Mesodermal cell (in vitro differentiated cells): ENCODE measurements at regions not wholly inside any gene's neighbourhood (a gene's known extent, or its start where the extent isn't known, plus 50 kb on each side); places are given as distances from the start of the nearest gene placed in this dataset.
"Not testable (repeated sequence)": the region's sequence is repeated elsewhere in the genome, so short reads cannot be mapped to it uniquely, and the experiment has no call there.

ENCODE experiments used
- H3K27ac ChIP-seq: 2 replicates; pipeline ENCODE4 v1.7.0; 2013; ENCODE audit warnings: mild to moderate bottlenecking, low read depth, low read length, moderate library complexity; ENCODE audit not compliant: severe bottlenecking
- H3K36me3 ChIP-seq: 2 replicates; pipeline ENCODE4 v1.7.1; 2013; ENCODE audit warnings: mild to moderate bottlenecking, low read length, moderate library complexity; ENCODE audit not compliant: control insufficient read depth, insufficient read depth
- H3K4me1 ChIP-seq: one replicate; pipeline ENCODE4 v1.7.1; 2013; ENCODE audit warnings: mild to moderate bottlenecking, low read length; ENCODE audit not compliant: insufficient read depth, control insufficient read depth, poor library complexity, severe bottlenecking
- H3K4me3 ChIP-seq: 2 replicates; pipeline ENCODE4 v1.7.0; 2013; ENCODE audit warnings: low read length, control low read depth, mild to moderate bottlenecking; ENCODE audit not compliant: insufficient read depth, poor library complexity, severe bottlenecking; ENCODE audit errors: extremely low read depth
- H3K9me3 ChIP-seq: 2 replicates; pipeline ENCODE4 v1.7.1; 2013; ENCODE audit warnings: mild to moderate bottlenecking, low read length, moderate library complexity; ENCODE audit not compliant: control insufficient read depth
- WGBS, 2 experiments: methylation state at CpG; one replicate each; pipeline ENCODE4 v1.1.5; 2013; ENCODE audit warnings: missing lambda C conversion rate in 2 of 2; ENCODE audit not compliant: insufficient coverage in 2 of 2; 5-methylcytosine and 5-hydroxymethylcytosine counted together

DNA sequence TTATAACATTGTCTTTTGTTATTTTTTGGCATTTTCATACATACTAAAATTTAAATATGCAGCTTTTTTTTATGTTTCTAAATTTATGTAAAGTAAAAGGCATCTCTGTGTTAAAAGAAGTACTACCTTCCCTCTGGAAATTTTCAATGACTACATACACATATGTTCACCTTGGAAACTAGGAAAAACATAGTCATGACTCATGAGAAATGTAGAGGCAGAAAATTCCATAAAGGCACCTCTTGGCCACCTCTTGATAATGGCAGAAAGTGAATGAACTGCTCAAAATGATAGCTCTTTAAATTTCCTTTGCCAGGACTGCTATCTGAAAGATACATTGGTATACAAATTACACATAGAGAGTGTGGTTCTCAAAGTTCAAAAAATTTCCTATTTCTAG, 889.1 kb upstream of the ZEB2 start:
- no peak overlapping the region for H3K4me3 ChIP-seq
- no peak overlapping the region for H3K27ac ChIP-seq
- H3K4me1 ChIP-seq, result no peaks in the 10 kb centered on the region
- H3K36me3 ChIP-seq, result no peaks in the 10 kb centered on the region
- H3K9me3 ChIP-seq, result no peaks in the 10 kb centered on the region

DNA sequence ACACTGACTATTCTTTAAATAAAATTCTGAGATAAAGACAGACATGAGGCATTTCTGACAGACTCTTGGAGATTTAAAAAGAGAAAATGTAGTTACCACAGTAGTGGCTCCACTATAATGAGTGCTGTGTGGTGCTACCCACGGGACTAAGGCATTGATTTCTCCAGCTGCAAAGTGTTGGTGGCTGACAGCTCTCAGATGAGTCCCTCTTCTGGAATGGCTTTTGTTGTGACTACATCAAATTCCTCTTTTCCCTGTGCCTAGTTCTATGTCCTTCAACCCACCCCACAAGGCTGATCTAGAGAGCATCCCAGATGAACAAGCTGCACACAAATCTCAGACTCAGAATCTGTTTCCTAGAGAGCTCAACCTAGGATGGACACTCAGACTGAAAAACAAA, 884.8 kb upstream of the ZEB2 start:
- H3K4me1 ChIP-seq, result no peaks in the 10 kb centered on the region
- no peak overlapping the region for H3K27ac ChIP-seq
- no peaks in the 10 kb centered on the region for H3K36me3 ChIP-seq
- no peaks in the 10 kb centered on the region for H3K9me3 ChIP-seq
- 67 to 90% methylated on average over 1 of the region's 1 CpG for WGBS, 2 experiments
- H3K4me3 ChIP-seq, result no peak overlapping the region

DNA sequence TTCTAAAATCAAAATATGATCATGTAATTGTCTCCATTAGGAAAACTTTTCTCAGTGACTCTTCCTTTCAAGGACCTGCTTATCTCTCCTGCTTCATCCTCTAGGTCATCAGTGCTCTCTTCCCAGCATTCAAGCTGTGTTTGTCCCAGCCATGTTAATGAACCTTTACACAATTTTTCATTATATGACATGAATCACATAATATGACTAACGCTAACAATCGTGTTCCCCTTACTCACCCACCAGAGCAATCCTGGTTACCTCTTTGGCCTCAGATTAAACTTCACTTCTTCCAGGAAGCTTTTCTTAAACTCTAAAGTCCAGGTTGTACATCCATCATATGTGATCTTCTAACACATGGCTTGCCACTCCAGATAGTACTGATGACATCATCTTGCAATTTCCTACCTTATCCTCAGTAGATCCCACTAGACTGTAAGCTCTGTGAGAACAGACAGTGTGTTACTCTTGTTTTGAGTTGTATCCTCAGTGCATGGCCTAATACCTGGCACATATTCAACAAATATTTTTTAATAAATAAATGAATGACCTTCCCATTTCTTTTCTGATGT, 882.9 kb upstream of the ZEB2 start:
- no peak overlapping the region for H3K27ac ChIP-seq
- H3K4me3 ChIP-seq, result no peak overlapping the region
- no peaks in the 10 kb centered on the region for H3K36me3 ChIP-seq
- 96 to 100% methylated on average over 2 of the region's 2 CpGs for WGBS, 2 experiments
- no peaks in the 10 kb centered on the region for H3K4me1 ChIP-seq
- no peaks in the 10 kb centered on the region for H3K9me3 ChIP-seq

DNA sequence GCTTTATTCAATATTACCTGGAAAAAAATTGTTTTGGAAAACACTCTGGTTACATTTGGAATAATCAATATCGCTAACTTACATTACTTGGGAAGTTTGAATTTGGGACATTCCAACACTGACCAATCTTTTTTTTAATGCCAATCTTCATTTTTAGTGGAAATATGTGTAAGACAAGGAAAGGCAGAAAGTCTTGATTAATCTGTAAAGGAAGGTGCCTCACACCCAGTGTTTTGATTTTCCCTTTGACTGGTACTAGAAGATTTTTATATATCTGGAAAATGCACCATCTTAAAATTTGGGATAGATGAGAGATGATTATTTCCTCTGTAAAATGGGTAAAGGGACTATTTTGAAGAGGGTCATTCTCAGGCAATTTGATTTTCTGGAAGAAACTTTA, 879.2 kb upstream of the ZEB2 start:
- no peaks in the 10 kb centered on the region for H3K36me3 ChIP-seq
- no peaks in the 10 kb centered on the region for H3K4me1 ChIP-seq
- no CpG with 5 or more reads among the region's 1 CpG for whole genome bisulfite sequencing, 2 experiments
- no peak overlapping the region for H3K4me3 ChIP-seq
- no peaks in the 10 kb centered on the region for H3K9me3 ChIP-seq
- no peak overlapping the region for H3K27ac ChIP-seq

DNA sequence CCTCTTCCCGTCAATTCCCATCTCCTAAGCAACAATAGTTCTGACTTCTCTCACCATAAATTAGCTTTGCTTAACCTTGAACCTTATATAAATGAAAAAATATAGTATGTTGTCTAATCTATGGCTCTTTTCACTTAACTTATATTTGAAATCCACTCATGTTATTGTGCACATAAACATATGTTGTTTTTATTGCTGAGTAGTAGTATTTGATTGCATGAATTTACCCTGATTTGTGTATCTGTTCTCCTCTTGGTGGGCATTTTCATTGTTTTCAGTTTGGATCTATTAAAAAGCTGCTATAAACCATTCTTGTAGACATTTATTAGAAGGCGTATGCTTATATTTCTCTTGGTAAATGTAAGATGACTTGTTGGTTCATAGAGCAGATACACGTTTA, 874.3 kb upstream of the ZEB2 start:
- no peak overlapping the region for H3K27ac ChIP-seq
- H3K4me3 ChIP-seq, result no peak overlapping the region
- 67% methylated on average over 1 of the region's 3 CpGs; no CpG with 5 or more reads in 1 of the 2 experiments for WGBS, 2 experiments
- H3K9me3 ChIP-seq, result no peaks in the 10 kb centered on the region
- H3K36me3 ChIP-seq, result no peaks in the 10 kb centered on the region
- no peaks in the 10 kb centered on the region for H3K4me1 ChIP-seq

DNA sequence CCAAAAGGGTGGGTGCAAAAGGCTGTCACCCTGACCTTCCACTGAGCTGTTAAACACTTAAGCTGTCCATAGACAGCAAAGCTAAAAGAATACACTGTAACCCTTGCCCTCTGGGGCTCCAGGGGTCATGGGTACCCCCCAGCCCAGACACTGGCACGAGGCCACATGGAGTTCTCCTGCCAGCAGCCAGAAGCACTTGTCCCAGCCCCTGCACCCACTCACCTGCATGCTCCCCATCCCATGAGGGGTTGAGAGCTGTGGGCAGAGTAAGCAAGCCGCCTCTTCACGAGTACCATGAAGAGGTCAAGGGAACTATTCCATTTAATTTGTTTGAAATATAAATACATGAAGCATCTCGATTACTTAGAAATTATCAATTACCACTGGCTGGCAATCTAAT, 867.1 kb upstream of the ZEB2 start:
- Histone ChIP-seq H3K4me1 (no peaks in the 10 kb centered on the region), H3K27ac (no peak overlapping the region), H3K4me3 (no peak overlapping the region), H3K36me3 (no peaks in the 10 kb centered on the region), H3K9me3 (no peaks in the 10 kb centered on the region)
- no CpG with 5 or more reads among the region's 4 CpGs for WGBS, 2 experiments

DNA sequence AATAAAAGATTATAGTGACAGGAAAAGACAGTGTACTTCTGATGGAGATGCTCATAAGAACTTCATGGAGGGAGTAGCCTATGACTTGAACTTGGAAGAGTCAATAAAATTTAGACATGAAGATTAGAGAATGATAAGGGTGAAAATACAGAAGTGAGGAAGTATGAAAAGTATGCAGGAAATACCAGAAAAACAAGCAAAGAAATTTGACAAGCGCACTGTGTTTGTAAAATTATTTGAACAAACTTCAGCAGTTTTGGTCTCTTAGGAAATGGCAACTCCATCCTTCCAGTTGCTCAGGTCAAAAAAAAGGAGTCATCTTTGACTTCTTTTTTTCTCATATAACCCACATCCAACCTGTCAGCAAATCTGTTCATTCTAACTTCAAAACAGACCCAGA, 864.0 kb upstream of the ZEB2 start:
- no peaks in the 10 kb centered on the region for H3K36me3 ChIP-seq
- H3K9me3 ChIP-seq, result no peaks in the 10 kb centered on the region
- no peak overlapping the region for H3K27ac ChIP-seq
- 100% methylated on average over 1 of the region's 1 CpG for WGBS, 2 experiments
- no peak overlapping the region for H3K4me3 ChIP-seq
- H3K4me1 ChIP-seq, result peaks cover 6% of the 10 kb centered on the region

DNA sequence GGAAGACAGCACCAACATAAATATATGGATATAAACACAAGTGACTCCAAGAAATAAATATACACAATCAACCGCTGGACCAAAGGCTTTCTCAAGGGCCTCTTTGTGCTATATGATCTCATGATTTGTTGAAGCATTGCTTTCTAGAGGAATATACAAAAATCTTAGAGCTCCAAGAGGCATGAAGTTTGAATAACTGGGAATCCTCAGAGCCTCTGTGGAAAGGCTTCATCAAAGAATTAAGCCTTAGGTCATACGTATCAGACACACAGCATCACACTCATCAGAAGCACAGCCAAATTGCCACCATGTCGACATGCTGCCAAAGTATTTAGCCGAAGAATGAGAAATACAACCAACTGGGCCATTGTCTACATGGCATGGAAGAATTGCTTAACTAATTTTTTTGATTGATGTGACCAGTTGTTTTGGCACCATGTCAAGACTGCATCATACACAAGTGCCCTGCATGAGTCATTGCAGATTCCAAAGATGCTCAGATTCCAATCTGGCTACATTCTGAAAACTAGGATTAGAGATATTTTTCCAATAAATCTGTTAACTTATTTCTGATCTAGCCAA, 860.6 kb upstream of the ZEB2 start:
- no peak overlapping the region for H3K4me3 ChIP-seq
- WGBS, 2 experiments, result 79 to 83% methylated on average over 1 to 3 of the region's 4 CpGs
- H3K36me3 ChIP-seq, result no peaks in the 10 kb centered on the region
- no peak overlapping the region for H3K27ac ChIP-seq
- peaks cover 6% of the 10 kb centered on the region for H3K4me1 ChIP-seq
- no peaks in the 10 kb centered on the region for H3K9me3 ChIP-seq

DNA sequence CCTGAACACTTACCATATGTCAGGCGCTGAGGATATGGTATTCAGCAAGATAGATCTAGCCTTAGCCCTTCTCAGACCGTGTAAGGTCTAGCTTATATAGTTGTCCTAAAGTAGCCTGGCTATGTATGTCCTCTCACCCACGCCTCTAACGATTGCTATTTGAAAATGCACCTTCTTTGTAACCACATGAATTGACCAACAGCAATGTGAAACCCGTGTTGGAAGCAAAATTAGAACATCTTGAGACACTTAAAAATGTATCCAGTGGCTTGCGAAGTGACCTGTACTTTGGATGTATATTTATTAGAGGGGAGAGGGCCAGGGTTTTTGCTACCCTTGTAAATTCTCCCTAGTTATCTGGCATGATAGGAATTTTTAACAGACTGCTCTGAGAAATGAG, 860.0 kb upstream of the ZEB2 start:
- H3K36me3 ChIP-seq, result no peaks in the 10 kb centered on the region
- H3K4me3 ChIP-seq, result no peak overlapping the region
- 85 to 100% methylated on average over 2 of the region's 6 CpGs for WGBS, 2 experiments
- no peak overlapping the region for H3K27ac ChIP-seq
- H3K4me1 ChIP-seq, result peaks cover 6% of the 10 kb centered on the region
- no peaks in the 10 kb centered on the region for H3K9me3 ChIP-seq

DNA sequence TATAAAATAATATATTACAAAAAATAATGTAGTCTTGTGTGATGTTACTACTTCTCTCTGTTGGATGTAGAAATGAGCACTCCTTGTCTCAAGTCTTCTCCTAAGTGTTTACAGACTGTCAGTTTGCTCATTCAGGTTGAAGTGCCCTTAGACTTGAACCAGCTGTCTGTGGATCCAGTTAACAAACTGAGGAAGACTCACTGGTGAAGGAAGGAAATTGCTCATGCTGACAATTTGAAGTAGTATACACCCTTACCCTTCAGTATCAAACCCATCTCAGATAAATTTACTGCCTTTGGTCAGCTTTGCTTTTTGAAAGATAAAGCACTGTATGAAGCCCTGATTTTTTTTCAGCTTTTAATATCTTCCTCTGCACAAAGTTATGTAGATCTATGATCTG, 854.2 kb upstream of the ZEB2 start:
- Histone ChIP-seq H3K4me1 (no peaks in the 10 kb centered on the region), H3K9me3 (no peaks in the 10 kb centered on the region), H3K4me3 (no peak overlapping the region), H3K27ac (no peak overlapping the region), H3K36me3 (no peaks in the 10 kb centered on the region)

DNA sequence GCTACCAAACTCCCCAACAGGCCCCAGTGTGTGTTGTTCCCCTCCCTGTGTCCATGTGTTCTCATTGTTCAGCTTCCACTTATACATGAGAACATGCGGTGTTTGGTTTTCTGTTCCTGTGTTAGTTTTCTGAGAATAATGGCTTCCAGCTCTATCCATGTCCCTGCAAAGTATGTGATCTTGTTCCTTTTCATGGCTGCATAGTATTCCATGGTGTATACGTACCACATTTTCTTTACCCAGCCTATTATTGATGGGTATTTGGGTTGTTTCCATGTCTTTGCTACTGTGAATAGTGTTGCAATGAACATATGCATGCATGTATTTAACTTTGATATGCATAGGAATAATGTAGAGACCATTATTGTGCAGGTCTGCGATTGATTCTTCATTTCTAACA, 847.4 kb upstream of the ZEB2 start:
- 100% methylated on average over 1 of the region's 3 CpGs; no CpG with 5 or more reads in 1 of the 2 experiments for WGBS, 2 experiments
- not testable (repeated sequence) for H3K36me3 ChIP-seq, H3K4me1 ChIP-seq, H3K4me3 ChIP-seq, H3K27ac ChIP-seq, H3K9me3 ChIP-seq
